ENCODE measurements at regions not wholly inside any gene's neighbourhood (a gene's known extent, or its start where the extent isn't known, plus 50 kb on each side); places are given as distances from the start of the nearest gene placed in this dataset.

DNA sequence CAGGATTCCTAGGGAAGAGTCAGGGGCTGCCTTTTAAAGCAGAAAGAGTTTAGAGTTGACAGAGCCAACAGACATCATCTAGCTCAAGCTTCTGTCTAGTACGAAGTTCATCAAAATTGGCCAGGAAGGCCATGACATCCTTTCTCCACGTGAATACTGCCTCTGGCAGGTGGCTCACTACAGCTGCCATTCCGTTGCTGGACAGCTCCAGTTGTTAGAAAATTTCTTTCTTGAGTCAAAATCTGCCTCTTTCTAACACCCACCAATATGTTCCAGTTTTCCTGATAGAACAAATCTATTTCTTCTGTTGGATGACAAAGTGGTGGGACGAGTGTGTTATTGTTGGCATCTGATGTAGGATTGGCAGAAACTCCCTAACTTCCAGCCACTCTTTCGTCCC, 154.9 kb downstream of the ADRA2A start:
- intact Hi-C loops (cut with micrococcal nuclease): no loop called here
- no peaks in the 10 kb centered on the region for H3K4me1 ChIP-seq (ENCODE audit: control insufficient read depth in 2 of 2, insufficient read depth in 2 of 2, low read length in 2 of 2)
- 52% methylated on average over 2 of the region's 5 CpGs for WGBS (ENCODE audit: insufficient coverage)
- no peak for ATAC-seq (ENCODE audit: low read depth)
- H3K4me2 ChIP-seq (replicated peaks; ENCODE audit: low read depth, low read length, poor library complexity, severe bottlenecking): no peak overlapping the region
- no peaks in the 10 kb centered on the region for H3K9me3 ChIP-seq (ENCODE audit: control extremely low read depth in 1 of 3, control insufficient read depth in 2 of 3, insufficient read depth in 1 of 3, low read length in 2 of 3)
- no peak overlapping the region for H3K9ac ChIP-seq (ENCODE audit: low read length)
- Mint-ChIP-seq H3K27ac (no peak overlapping the region), H3K4me3 (no peak overlapping the region), H3K9me3 (ENCODE audit: insufficient read depth) (no peaks in the 10 kb centered on the region), H3K27me3 (peaks cover 21% of the 10 kb centered on the region), H3K4me1 (no peaks in the 10 kb centered on the region)
- H4K20me1 ChIP-seq (ENCODE audit: control insufficient read depth, insufficient read depth, low read length, poor library complexity, severe bottlenecking): no peaks in the 10 kb centered on the region
- ChIA-PET CTCF (no interaction called here), POLR2A (no interaction called here)
- no peak overlapping the region for H3K4me3 ChIP-seq (ENCODE audit: control extremely low read depth in 1 of 5, extremely low read depth in 1 of 5, insufficient read depth in 1 of 5, low read depth in 2 of 5, low read length in 4 of 5)
- TF ChIP-seq EZH2 (IDR thresholded peaks at IDR 0.05; ENCODE audit: borderline replicate concordance, insufficient read depth, low read depth, low read length, poor library complexity, severe bottlenecking): no peak
- TF ChIP-seq, protein P1, sequence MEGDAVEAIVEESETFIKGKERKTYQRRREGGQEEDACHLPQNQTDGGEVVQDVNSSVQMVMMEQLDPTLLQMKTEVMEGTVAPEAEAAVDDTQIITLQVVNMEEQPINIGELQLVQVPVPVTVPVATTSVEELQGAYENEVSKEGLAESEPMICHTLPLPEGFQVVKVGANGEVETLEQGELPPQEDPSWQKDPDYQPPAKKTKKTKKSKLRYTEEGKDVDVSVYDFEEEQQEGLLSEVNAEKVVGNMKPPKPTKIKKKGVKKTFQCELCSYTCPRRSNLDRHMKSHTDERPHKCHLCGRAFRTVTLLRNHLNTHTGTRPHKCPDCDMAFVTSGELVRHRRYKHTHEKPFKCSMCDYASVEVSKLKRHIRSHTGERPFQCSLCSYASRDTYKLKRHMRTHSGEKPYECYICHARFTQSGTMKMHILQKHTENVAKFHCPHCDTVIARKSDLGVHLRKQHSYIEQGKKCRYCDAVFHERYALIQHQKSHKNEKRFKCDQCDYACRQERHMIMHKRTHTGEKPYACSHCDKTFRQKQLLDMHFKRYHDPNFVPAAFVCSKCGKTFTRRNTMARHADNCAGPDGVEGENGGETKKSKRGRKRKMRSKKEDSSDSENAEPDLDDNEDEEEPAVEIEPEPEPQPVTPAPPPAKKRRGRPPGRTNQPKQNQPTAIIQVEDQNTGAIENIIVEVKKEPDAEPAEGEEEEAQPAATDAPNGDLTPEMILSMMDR (IDR thresholded peaks at IDR 0.05): no peak
- no peaks in the 10 kb centered on the region for H3K79me2 ChIP-seq (ENCODE audit: control insufficient read depth, insufficient read depth, low read length)
- H3K27ac ChIP-seq (ENCODE audit: low read length in 2 of 2): no peak overlapping the region
- H3K36me3 ChIP-seq (replicated peaks in 1 of 2; ENCODE audit: control extremely low read depth in 1 of 2, control insufficient read depth in 1 of 2, extremely low read depth in 1 of 2, insufficient read depth in 2 of 2, low read length in 1 of 2): no peaks in the 10 kb centered on the region
- peaks cover 0 to 7% (median 3%) of the 10 kb centered on the region in 4 experiments for H3K27me3 ChIP-seq (replicated peaks in 1 of 4; ENCODE audit: control extremely low read depth in 1 of 4, control insufficient read depth in 3 of 4, insufficient read depth in 4 of 4, low read length in 3 of 4)
- DNase-seq: no peak
- H2AFZ ChIP-seq (ENCODE audit: insufficient read depth, low read depth, low read length, poor library complexity, severe bottlenecking): no peak overlapping the region

DNA sequence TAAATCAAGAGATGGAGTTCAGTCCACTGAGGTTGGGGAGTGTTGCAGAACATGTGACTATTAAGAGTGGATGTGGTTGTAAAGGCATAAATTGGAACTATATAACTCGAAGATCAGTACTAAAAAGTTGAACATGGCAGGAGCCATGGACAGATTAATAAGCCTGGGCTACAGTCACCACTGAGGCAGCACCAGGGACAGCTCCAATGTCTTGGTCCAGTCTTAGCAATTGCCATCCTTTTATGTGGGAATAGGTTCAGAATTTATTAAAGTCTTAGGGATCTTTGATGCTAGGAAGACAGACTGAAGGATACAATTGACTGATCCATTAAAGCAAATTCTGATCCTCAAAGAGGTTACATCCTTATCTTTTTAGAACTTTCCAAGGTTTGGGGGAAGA, 156.6 kb downstream of the ADRA2A start:
- ATAC-seq (ENCODE audit: low read depth) (no peak), DNase-seq (no peak)
- H3K9ac ChIP-seq (ENCODE audit: low read length): no peak overlapping the region
- H3K4me3 ChIP-seq (ENCODE audit: control extremely low read depth in 1 of 5, extremely low read depth in 1 of 5, insufficient read depth in 1 of 5, low read depth in 2 of 5, low read length in 4 of 5): no peak overlapping the region
- H4K20me1 ChIP-seq (ENCODE audit: control insufficient read depth, insufficient read depth, low read length, poor library complexity, severe bottlenecking): no peaks in the 10 kb centered on the region
- H3K27me3 Mint-ChIP-seq: peaks cover 16% of the 10 kb centered on the region
- no peaks in the 10 kb centered on the region for H3K4me1 ChIP-seq (ENCODE audit: control insufficient read depth in 2 of 2, insufficient read depth in 2 of 2, low read length in 2 of 2)
- WGBS (ENCODE audit: insufficient coverage): 33% methylated on average over 1 of the region's 1 CpG
- no peaks in the 10 kb centered on the region for H3K36me3 ChIP-seq (replicated peaks in 1 of 2; ENCODE audit: control extremely low read depth in 1 of 2, control insufficient read depth in 1 of 2, extremely low read depth in 1 of 2, insufficient read depth in 2 of 2, low read length in 1 of 2)
- H3K4me3 Mint-ChIP-seq: no peak overlapping the region
- TF ChIP-seq, protein P1 (IDR thresholded peaks at IDR 0.05): no peak
- TF ChIP-seq EZH2 (IDR thresholded peaks at IDR 0.05; ENCODE audit: borderline replicate concordance, insufficient read depth, low read depth, low read length, poor library complexity, severe bottlenecking): no peak
- no peak overlapping the region for H2AFZ ChIP-seq (ENCODE audit: insufficient read depth, low read depth, low read length, poor library complexity, severe bottlenecking)
- CTCF ChIA-PET: no interaction called here
- H3K4me1 Mint-ChIP-seq: no peaks in the 10 kb centered on the region
- POLR2A ChIA-PET: no interaction called here
- H3K79me2 ChIP-seq (ENCODE audit: control insufficient read depth, insufficient read depth, low read length): no peaks in the 10 kb centered on the region
- H3K9me3 ChIP-seq (ENCODE audit: control extremely low read depth in 1 of 3, control insufficient read depth in 2 of 3, insufficient read depth in 1 of 3, low read length in 2 of 3): no peaks in the 10 kb centered on the region
- intact Hi-C loops (cut with micrococcal nuclease): no loop called here
- H3K9me3 Mint-ChIP-seq (ENCODE audit: insufficient read depth): no peaks in the 10 kb centered on the region
- H3K27ac Mint-ChIP-seq: no peak overlapping the region
- no peak overlapping the region for H3K4me2 ChIP-seq (replicated peaks; ENCODE audit: low read depth, low read length, poor library complexity, severe bottlenecking)
- H3K27me3 ChIP-seq (replicated peaks in 1 of 4; ENCODE audit: control extremely low read depth in 1 of 4, control insufficient read depth in 3 of 4, insufficient read depth in 4 of 4, low read length in 3 of 4): peaks cover 0 to 6% (median 4%) of the 10 kb centered on the region in 4 experiments
- H3K27ac ChIP-seq (ENCODE audit: low read length in 2 of 2): no peak overlapping the region
